Smooth muscle cell (in vitro differentiated cells): ENCODE measurements at regions not wholly inside any gene's neighbourhood (a gene's known extent, or its start where the extent isn't known, plus 50 kb on each side); places are given as distances from the start of the nearest gene placed in this dataset.

ENCODE experiments used
- DNase-seq: peaks from one replicate; lab custom pipeline; 2025; ENCODE audit not compliant: unreplicated experiment; lab: John Stamatoyannopoulos, UW
- H2AFZ ChIP-seq: fragments of 200-600 bp; sonication (generic); 2 replicates; pipeline ENCODE4 v1.6.0; 2016; ENCODE audit warnings: antibody characterized with exemption, low read depth, mild to moderate bottlenecking
- H3F3A ChIP-seq: fragments of 200-600 bp; sonication (generic); 2 replicates; pipeline ENCODE4 v1.6.0; 2017; ENCODE audit warnings: antibody characterized with exemption, low read depth
- H3K27ac ChIP-seq: fragments of 200-600 bp; sonication (generic); 2 replicates; pipeline ENCODE4 v1.5.1; 2016; ENCODE audit warnings: low read depth, mild to moderate bottlenecking
- H3K27me3 ChIP-seq: fragments of 200-600 bp; sonication (generic); 2 replicates; pipeline ENCODE4 v1.6.1; 2016; ENCODE audit warnings: low read depth, mild to moderate bottlenecking
- H3K36me3 ChIP-seq: fragments of 200-600 bp; sonication (generic); 2 replicates; pipeline ENCODE4 v1.5.1; 2016; ENCODE audit warnings: low read depth
- H3K4me1 ChIP-seq: fragments of 200-600 bp; sonication (generic); 2 replicates; pipeline ENCODE4 v1.5.1; 2016; ENCODE audit warnings: low read depth
- H3K4me2 ChIP-seq: fragments of 200-600 bp; sonication (generic); 2 replicates; pipeline ENCODE4 v1.6.0; 2016; ENCODE audit warnings: mild to moderate bottlenecking
- H3K4me3 ChIP-seq: fragments of 200-600 bp; sonication (generic); 2 replicates; pipeline ENCODE4 v1.5.1; 2016; ENCODE audit warnings: mild to moderate bottlenecking
- H3K79me2 ChIP-seq: fragments of 200-600 bp; sonication (generic); 2 replicates; pipeline ENCODE4 v1.6.0; 2016; ENCODE audit warnings: low read depth, mild to moderate bottlenecking
- H3K9ac ChIP-seq: fragments of 200-600 bp; sonication (generic); 2 replicates; pipeline ENCODE4 v1.6.0; 2016; ENCODE audit warnings: low read depth
- H3K9me3 ChIP-seq: fragments of 200-600 bp; sonication (generic); replicated peaks from 2 replicates; pipeline ENCODE4 v1.5.1; 2016; ENCODE audit warnings: low read depth
- H4K20me1 ChIP-seq: fragments of 200-600 bp; sonication (generic); 2 replicates; pipeline ENCODE4 v1.6.0; 2016; ENCODE audit warnings: low read depth
- CTCF ChIP-seq: fragments of 200-600 bp; sonication (generic); IDR thresholded peaks from 2 replicates; pipeline ENCODE4 v1.5.1; 2017; ENCODE audit warnings: borderline replicate concordance, mild to moderate bottlenecking, antibody characterized with exemption; ENCODE audit not compliant: insufficient read depth, poor library complexity, severe bottlenecking
- WGBS: methylation state at CpG from one replicate; pipeline ENCODE4 v1.1.7; 2016; ENCODE audit warnings: low lambda C conversion rate; 5-methylcytosine and 5-hydroxymethylcytosine counted together

- Histone ChIP-seq H4K20me1 (no peaks in the 10 kb centered on the region), H3K36me3 (no peaks in the 10 kb centered on the region), H3K79me2 (no peaks in the 10 kb centered on the region), H3K4me3 (no peak overlapping the region), H3F3A (no peaks in the 10 kb centered on the region), H3K27me3 (no peaks in the 10 kb centered on the region), H3K9ac (no peak overlapping the region), H3K27ac (no peak overlapping the region), H3K4me1 (no peaks in the 10 kb centered on the region), H2AFZ (no peak overlapping the region), H3K4me2 (no peak overlapping the region), H3K9me3 (no peaks in the 10 kb centered on the region)
- no peak for TF ChIP-seq CTCF
- DNase-seq, result no peak
- WGBS, result 93% methylated on average over 7 of the region's 7 CpGs
Observed at GRCh38 chr6:91606148-91606901, 1019.5 kb upstream of the MAP3K7 start.

GRCh38 chr6:91600561-91600960 lies 1013.7 kb upstream of the MAP3K7 start:
- Histone ChIP-seq H3K4me3 (no peak overlapping the region), H3K79me2 (no peaks in the 10 kb centered on the region), H3K9me3 (no peaks in the 10 kb centered on the region), H3K27ac (no peak overlapping the region), H3F3A (no peaks in the 10 kb centered on the region), H2AFZ (no peak overlapping the region), H3K4me2 (no peak overlapping the region), H3K4me1 (no peaks in the 10 kb centered on the region), H3K27me3 (no peaks in the 10 kb centered on the region), H3K36me3 (no peaks in the 10 kb centered on the region), H3K9ac (no peak overlapping the region), H4K20me1 (no peaks in the 10 kb centered on the region)
- WGBS, result 93% methylated on average over 2 of the region's 2 CpGs
- no peak for DNase-seq
- TF ChIP-seq CTCF, result no peak

GRCh38 chr6:91590191-91590590 lies 1003.3 kb upstream of the MAP3K7 start:
- H3K79me2 ChIP-seq, result no peaks in the 10 kb centered on the region
- H3K4me1 ChIP-seq, result no peaks in the 10 kb centered on the region
- no peaks in the 10 kb centered on the region for H3K36me3 ChIP-seq
- no peaks in the 10 kb centered on the region for H4K20me1 ChIP-seq
- no peaks in the 10 kb centered on the region for H3K9me3 ChIP-seq
- no peaks in the 10 kb centered on the region for H3F3A ChIP-seq
- H3K4me3 ChIP-seq, result no peak overlapping the region
- H3K9ac ChIP-seq, result no peak overlapping the region
- no peak overlapping the region for H3K27ac ChIP-seq
- 68% methylated on average over 3 of the region's 3 CpGs for WGBS
- TF ChIP-seq CTCF, result no peak
- no peak overlapping the region for H3K4me2 ChIP-seq
- H2AFZ ChIP-seq, result no peak overlapping the region
- no peaks in the 10 kb centered on the region for H3K27me3 ChIP-seq
- DNase-seq, result no peak

GRCh38 chr6:91580635-91581034 lies 993.8 kb upstream of the MAP3K7 start:
- Histone ChIP-seq H3F3A (no peaks in the 10 kb centered on the region), H3K4me1 (no peaks in the 10 kb centered on the region), H3K27me3 (no peaks in the 10 kb centered on the region), H4K20me1 (no peaks in the 10 kb centered on the region), H3K79me2 (no peaks in the 10 kb centered on the region), H3K36me3 (no peaks in the 10 kb centered on the region), H3K4me3 (no peak overlapping the region), H3K9me3 (no peaks in the 10 kb centered on the region), H3K9ac (no peak overlapping the region), H3K4me2 (no peak overlapping the region), H3K27ac (no peak overlapping the region), H2AFZ (no peak overlapping the region)
- no peak for DNase-seq
- TF ChIP-seq CTCF, result no peak
